ENCODE measurements at regions not wholly inside any gene's neighbourhood (a gene's known extent, or its start where the extent isn't known, plus 50 kb on each side); places are given as distances from the start of the nearest gene placed in this dataset.

DNA sequence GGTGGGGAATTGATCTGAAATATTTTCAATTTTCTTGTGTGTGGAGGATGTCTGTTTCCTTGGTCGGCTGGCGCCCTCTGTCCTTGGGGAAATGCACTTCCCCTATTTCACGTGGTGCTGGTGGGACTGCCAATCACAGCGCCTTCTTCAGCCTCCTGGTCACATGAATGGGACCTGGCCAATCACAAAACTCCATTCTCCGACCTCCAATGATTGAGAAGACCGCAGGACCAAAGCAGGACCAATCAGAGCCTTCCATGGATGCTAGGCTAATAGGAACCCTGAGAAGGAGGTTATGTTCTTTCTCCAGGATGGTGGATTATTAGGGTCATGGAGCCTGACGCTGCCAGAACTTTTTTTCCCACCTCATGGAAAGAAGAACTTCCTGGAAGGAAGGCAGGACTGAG is 188.7 kb downstream of the TTC8 start:
- H3K4me3 ChIP-seq (ENCODE audit: low read depth, poor library complexity, severe bottlenecking): no peak overlapping the region
- intact Hi-C loops (cut with DNase I; ENCODE audit: low total_unique reads): no loop called here
- 69 to 70% methylated on average over 7 of the region's 7 CpGs for WGBS, 2 donors
- no peak for DNase-seq (ENCODE audit: low spot score in 2 of 2)
- TF ChIP-seq, protein P1, sequence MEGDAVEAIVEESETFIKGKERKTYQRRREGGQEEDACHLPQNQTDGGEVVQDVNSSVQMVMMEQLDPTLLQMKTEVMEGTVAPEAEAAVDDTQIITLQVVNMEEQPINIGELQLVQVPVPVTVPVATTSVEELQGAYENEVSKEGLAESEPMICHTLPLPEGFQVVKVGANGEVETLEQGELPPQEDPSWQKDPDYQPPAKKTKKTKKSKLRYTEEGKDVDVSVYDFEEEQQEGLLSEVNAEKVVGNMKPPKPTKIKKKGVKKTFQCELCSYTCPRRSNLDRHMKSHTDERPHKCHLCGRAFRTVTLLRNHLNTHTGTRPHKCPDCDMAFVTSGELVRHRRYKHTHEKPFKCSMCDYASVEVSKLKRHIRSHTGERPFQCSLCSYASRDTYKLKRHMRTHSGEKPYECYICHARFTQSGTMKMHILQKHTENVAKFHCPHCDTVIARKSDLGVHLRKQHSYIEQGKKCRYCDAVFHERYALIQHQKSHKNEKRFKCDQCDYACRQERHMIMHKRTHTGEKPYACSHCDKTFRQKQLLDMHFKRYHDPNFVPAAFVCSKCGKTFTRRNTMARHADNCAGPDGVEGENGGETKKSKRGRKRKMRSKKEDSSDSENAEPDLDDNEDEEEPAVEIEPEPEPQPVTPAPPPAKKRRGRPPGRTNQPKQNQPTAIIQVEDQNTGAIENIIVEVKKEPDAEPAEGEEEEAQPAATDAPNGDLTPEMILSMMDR (IDR thresholded peaks at IDR 0.05): no peak
- no peak for TF ChIP-seq POLR2A (IDR thresholded peaks at IDR 0.05)

DNA sequence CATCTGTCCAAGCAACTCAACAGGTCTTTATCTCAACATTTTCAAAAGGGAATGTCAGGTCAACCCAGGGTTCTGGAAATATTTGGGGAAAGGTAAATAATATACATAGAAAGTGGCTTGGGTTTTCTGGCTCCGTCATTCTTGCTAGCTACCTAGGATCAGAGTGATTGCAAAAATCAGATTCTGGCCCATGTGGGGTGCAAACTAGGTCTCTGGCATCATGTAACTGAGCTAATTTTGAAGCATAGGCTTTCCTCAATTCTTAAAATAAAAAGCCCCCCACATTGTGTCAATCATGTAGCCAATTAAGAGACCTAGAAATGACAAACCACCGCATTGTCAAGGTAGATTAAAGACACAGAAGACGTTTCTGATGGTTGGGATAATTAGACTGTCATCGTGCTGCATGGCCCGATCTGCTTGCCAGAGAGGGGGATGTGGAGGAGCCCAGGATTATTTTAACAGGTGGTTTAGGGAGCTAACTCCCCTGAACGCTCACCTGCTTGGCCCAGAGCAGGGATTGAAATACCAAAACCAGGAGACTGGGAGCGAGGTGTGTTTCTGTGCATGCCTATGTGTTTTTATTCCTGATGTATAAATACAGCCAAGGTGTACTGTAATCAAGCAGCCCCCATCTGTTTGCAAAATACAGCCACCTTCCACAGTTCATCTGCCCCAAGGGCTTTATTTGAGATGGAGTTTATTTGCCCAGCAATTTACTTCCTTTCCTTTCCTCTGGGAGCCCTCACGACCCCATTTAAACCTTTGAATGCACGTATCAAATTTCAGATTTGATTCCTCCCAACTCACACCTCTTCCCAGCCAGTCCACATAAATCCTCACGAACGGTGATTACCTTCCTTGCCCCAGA is 189.5 kb downstream of the TTC8 start:
- H3K4me3 ChIP-seq (ENCODE audit: low read depth, poor library complexity, severe bottlenecking): no peak overlapping the region
- no peak for DNase-seq (ENCODE audit: low spot score in 2 of 2)
- TF ChIP-seq, protein P1 (IDR thresholded peaks at IDR 0.05): no peak
- 45 to 55% methylated on average over 11 of the region's 11 CpGs for WGBS, 2 donors
- intact Hi-C loops (cut with DNase I; ENCODE audit: low total_unique reads): no loop called here

DNA sequence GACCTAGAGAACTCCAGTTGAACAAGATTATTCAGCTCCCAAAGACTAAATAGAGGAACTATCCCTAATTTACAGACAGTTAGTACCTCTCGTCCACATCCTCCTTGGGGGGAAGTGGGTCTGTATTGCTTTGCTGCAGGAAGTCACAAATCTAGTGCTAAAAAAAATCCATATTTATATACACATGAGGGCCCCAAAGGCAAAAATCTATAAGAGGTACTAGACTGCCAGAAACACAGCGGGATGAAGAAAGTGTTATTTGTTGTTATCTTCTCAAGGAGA is 190.1 kb downstream of the TTC8 start:
- intact Hi-C loops (cut with DNase I; ENCODE audit: low total_unique reads): no loop called here
- H3K4me3 ChIP-seq (ENCODE audit: low read depth, poor library complexity, severe bottlenecking): no peak overlapping the region
- 44 to 54% methylated on average over 2 of the region's 2 CpGs for WGBS, 2 donors
- no peak for DNase-seq (ENCODE audit: low spot score in 2 of 2)
- TF ChIP-seq POLR2A (IDR thresholded peaks at IDR 0.05): no peak
- TF ChIP-seq, protein P1 (IDR thresholded peaks at IDR 0.05): no peak

DNA sequence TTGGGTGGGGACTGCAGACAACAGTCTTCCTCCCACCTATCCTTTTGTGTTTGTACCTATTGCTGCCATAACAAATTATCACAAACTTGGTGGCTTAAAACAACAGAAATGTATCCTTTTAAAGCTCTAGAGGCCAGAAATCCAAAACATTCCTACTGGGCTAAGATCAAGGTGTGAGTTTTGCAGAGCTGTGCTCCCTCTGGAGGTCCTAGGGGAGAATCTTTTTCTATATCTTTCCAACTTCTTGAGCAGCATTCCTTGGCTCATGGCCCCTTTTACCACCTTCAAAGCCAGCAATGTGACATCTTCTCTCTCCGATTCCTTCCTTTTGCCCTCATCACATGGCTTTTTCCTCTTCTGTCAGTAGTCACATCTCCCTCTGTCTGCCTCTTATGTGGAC is 190.6 kb downstream of the TTC8 start:
- DNase-seq (ENCODE audit: low spot score in 2 of 2): no peak
- WGBS, 2 donors: 91 to 93% methylated on average over 1 of the region's 1 CpG
- H3K4me3 ChIP-seq (ENCODE audit: low read depth, poor library complexity, severe bottlenecking): no peak overlapping the region
- TF ChIP-seq, protein P1 (IDR thresholded peaks at IDR 0.05): no peak
- no peak for TF ChIP-seq POLR2A (IDR thresholded peaks at IDR 0.05)
- intact Hi-C loops (cut with DNase I; ENCODE audit: low total_unique reads): no loop called here

DNA sequence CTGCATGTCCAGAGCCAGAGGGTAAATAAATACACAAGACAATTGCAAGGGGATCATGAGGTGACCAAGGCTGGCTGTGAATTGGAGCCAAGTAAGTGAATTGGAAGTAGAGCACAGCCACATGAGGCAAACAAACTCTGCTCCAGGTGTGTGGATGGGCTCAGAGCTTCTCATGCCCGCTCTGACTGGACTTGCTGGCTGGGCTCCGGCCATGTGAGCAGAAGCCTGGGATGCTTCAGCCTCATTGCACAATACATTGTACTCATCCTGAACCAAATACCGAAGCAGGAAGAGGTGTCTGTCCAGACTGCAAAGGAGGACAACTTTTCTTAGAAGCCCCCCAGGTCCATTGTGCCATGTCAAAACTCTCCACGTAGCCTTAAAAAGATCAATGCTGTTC is 193.0 kb downstream of the TTC8 start:
- WGBS, 2 donors: 88 to 94% methylated on average over 4 of the region's 4 CpGs
- intact Hi-C loops (cut with DNase I; ENCODE audit: low total_unique reads): no loop called here
- TF ChIP-seq POLR2A (IDR thresholded peaks at IDR 0.05): no peak
- TF ChIP-seq, protein P1 (IDR thresholded peaks at IDR 0.05): no peak
- no peak overlapping the region for H3K4me3 ChIP-seq (ENCODE audit: low read depth, poor library complexity, severe bottlenecking)
- no peak for DNase-seq (ENCODE audit: low spot score in 2 of 2)

DNA sequence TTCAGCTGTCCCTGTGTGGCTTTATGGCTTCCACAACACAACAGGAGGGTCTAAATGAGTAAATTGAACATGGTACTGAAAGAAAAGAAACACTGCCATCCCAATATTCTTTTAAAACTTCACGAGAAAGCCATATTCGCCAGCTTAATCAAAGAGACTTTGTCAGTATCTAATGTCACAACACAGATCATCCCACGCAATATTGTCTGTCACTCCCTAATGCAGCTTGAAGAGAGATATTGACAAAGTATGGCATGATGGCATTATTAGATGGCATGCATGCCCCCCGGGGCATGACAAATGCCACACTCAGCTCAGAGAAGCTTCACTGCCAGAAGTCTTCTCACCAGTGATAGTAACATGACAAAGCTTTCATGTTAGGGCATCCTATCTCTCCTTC is 197.8 kb downstream of the TTC8 start:
- intact Hi-C loops (cut with DNase I; ENCODE audit: low total_unique reads): no loop called here
- 84 to 87% methylated on average over 4 of the region's 4 CpGs for WGBS, 2 donors
- no peak overlapping the region for H3K4me3 ChIP-seq (ENCODE audit: low read depth, poor library complexity, severe bottlenecking)
- TF ChIP-seq POLR2A (IDR thresholded peaks at IDR 0.05): no peak
- TF ChIP-seq, protein P1 (IDR thresholded peaks at IDR 0.05): no peak
- no peak for DNase-seq (ENCODE audit: low spot score in 2 of 2)
